Smooth muscle cell (in vitro differentiated cells): ENCODE measurements at regions not wholly inside any gene's neighbourhood (a gene's known extent, or its start where the extent isn't known, plus 50 kb on each side); places are given as distances from the start of the nearest gene placed in this dataset.

Experiments
- DNase-seq: peaks from one replicate; lab custom pipeline; 2025; ENCODE audit not compliant: unreplicated experiment; lab: John Stamatoyannopoulos, UW
- H2AFZ ChIP-seq: fragments of 200-600 bp; sonication (generic); 2 replicates; pipeline ENCODE4 v1.6.0; 2016; ENCODE audit warnings: antibody characterized with exemption, low read depth, mild to moderate bottlenecking
- H3F3A ChIP-seq: fragments of 200-600 bp; sonication (generic); 2 replicates; pipeline ENCODE4 v1.6.0; 2017; ENCODE audit warnings: antibody characterized with exemption, low read depth
- H3K27ac ChIP-seq: fragments of 200-600 bp; sonication (generic); 2 replicates; pipeline ENCODE4 v1.5.1; 2016; ENCODE audit warnings: low read depth, mild to moderate bottlenecking
- H3K27me3 ChIP-seq: fragments of 200-600 bp; sonication (generic); 2 replicates; pipeline ENCODE4 v1.6.1; 2016; ENCODE audit warnings: low read depth, mild to moderate bottlenecking
- H3K36me3 ChIP-seq: fragments of 200-600 bp; sonication (generic); 2 replicates; pipeline ENCODE4 v1.5.1; 2016; ENCODE audit warnings: low read depth
- H3K4me1 ChIP-seq: fragments of 200-600 bp; sonication (generic); 2 replicates; pipeline ENCODE4 v1.5.1; 2016; ENCODE audit warnings: low read depth
- H3K4me2 ChIP-seq: fragments of 200-600 bp; sonication (generic); 2 replicates; pipeline ENCODE4 v1.6.0; 2016; ENCODE audit warnings: mild to moderate bottlenecking
- H3K4me3 ChIP-seq: fragments of 200-600 bp; sonication (generic); 2 replicates; pipeline ENCODE4 v1.5.1; 2016; ENCODE audit warnings: mild to moderate bottlenecking
- H3K79me2 ChIP-seq: fragments of 200-600 bp; sonication (generic); 2 replicates; pipeline ENCODE4 v1.6.0; 2016; ENCODE audit warnings: low read depth, mild to moderate bottlenecking
- H3K9ac ChIP-seq: fragments of 200-600 bp; sonication (generic); 2 replicates; pipeline ENCODE4 v1.6.0; 2016; ENCODE audit warnings: low read depth
- H3K9me3 ChIP-seq: fragments of 200-600 bp; sonication (generic); replicated peaks from 2 replicates; pipeline ENCODE4 v1.5.1; 2016; ENCODE audit warnings: low read depth
- H4K20me1 ChIP-seq: fragments of 200-600 bp; sonication (generic); 2 replicates; pipeline ENCODE4 v1.6.0; 2016; ENCODE audit warnings: low read depth
- CTCF ChIP-seq: fragments of 200-600 bp; sonication (generic); IDR thresholded peaks from 2 replicates; pipeline ENCODE4 v1.5.1; 2017; ENCODE audit warnings: borderline replicate concordance, mild to moderate bottlenecking, antibody characterized with exemption; ENCODE audit not compliant: insufficient read depth, poor library complexity, severe bottlenecking
- WGBS: methylation state at CpG from one replicate; pipeline ENCODE4 v1.1.7; 2016; ENCODE audit warnings: low lambda C conversion rate; 5-methylcytosine and 5-hydroxymethylcytosine counted together

GRCh38 chr9:81086416-81086815, 602.9 kb downstream of the TLE1 start:
- H3K4me2 ChIP-seq, result no peak overlapping the region

GRCh38 chr9:81083854-81084512, 605.4 kb downstream of the TLE1 start:
- 65% methylated on average over 3 of the region's 3 CpGs for WGBS
- Histone ChIP-seq H2AFZ (peak overlapping the region; percentile 2), H3K9me3 (no peaks in the 10 kb centered on the region), H3K4me1 (peaks cover 36% of the 10 kb centered on the region), H3K27ac (peak overlapping the region; percentile 98), H3K27me3 (no peaks in the 10 kb centered on the region), H4K20me1 (no peaks in the 10 kb centered on the region), H3F3A (peaks cover 7% of the 10 kb centered on the region), H3K4me2 (peak overlapping the region; percentile 80), H3K79me2 (no peaks in the 10 kb centered on the region), H3K9ac (peak overlapping the region; percentile 86), H3K4me3 (no peak overlapping the region), H3K36me3 (no peaks in the 10 kb centered on the region)
- no peak for DNase-seq
- TF ChIP-seq CTCF, result no peak

More at GRCh38 chr9:81086416-81086815, 602.9 kb downstream of the TLE1 start:
- no peak for TF ChIP-seq CTCF
- no peak for DNase-seq
- Histone ChIP-seq H3K4me3 (no peak overlapping the region), H3K9me3 (no peaks in the 10 kb centered on the region), H3F3A (peaks cover 7% of the 10 kb centered on the region), H4K20me1 (no peaks in the 10 kb centered on the region), H3K4me1 (peaks cover 36% of the 10 kb centered on the region), H3K27ac (no peak overlapping the region), H3K36me3 (no peaks in the 10 kb centered on the region), H3K9ac (no peak overlapping the region), H3K79me2 (no peaks in the 10 kb centered on the region), H3K27me3 (no peaks in the 10 kb centered on the region), H2AFZ (no peak overlapping the region)
- WGBS, result 45% methylated on average over 3 of the region's 3 CpGs

GRCh38 chr9:81083067-81083466, 606.3 kb downstream of the TLE1 start:
- peak; percentile 11 for DNase-seq
- H3K9me3 ChIP-seq, result no peaks in the 10 kb centered on the region
- H3K9ac ChIP-seq, result peak overlapping the region; percentile 86
- no peaks in the 10 kb centered on the region for H4K20me1 ChIP-seq
- peak overlapping the region; percentile 70 for H2AFZ ChIP-seq
- no peak overlapping the region for H3K4me3 ChIP-seq
- WGBS, result 17% methylated on average over 4 of the region's 4 CpGs
- H3K27me3 ChIP-seq, result no peaks in the 10 kb centered on the region
- peak; percentile 29 for TF ChIP-seq CTCF
- H3K4me2 ChIP-seq, result peak overlapping the region; percentile 80
- H3F3A ChIP-seq, result peaks cover 7% of the 10 kb centered on the region
- no peaks in the 10 kb centered on the region for H3K36me3 ChIP-seq
- H3K79me2 ChIP-seq, result no peaks in the 10 kb centered on the region
- peaks cover 36% of the 10 kb centered on the region for H3K4me1 ChIP-seq
- peak overlapping the region; percentile 98 for H3K27ac ChIP-seq

- Histone ChIP-seq H3K79me2 (no peaks in the 10 kb centered on the region), H2AFZ (no peak overlapping the region), H3K9me3 (no peaks in the 10 kb centered on the region), H3K36me3 (no peaks in the 10 kb centered on the region), H3F3A (peaks cover 7% of the 10 kb centered on the region), H3K4me1 (peaks cover 36% of the 10 kb centered on the region), H3K9ac (no peak overlapping the region), H4K20me1 (no peaks in the 10 kb centered on the region), H3K27ac (peak overlapping the region; percentile 98), H3K4me3 (no peak overlapping the region), H3K4me2 (no peak overlapping the region), H3K27me3 (no peaks in the 10 kb centered on the region)
- no peak for DNase-seq
- TF ChIP-seq CTCF, result no peak
Measured at GRCh38 chr9:81082221-81082620, 607.1 kb downstream of the TLE1 start.
